Keratinocyte (primary cell): ENCODE measurements at regions not wholly inside any gene's neighbourhood (a gene's known extent, or its start where the extent isn't known, plus 50 kb on each side); places are given as distances from the start of the nearest gene placed in this dataset.

Experiments used
- DNase-seq: peaks from one replicate; pipeline ENCODE4 v3.0.0-alpha.2; 2011; ENCODE audit warnings: low read depth, missing footprints, low spot score
- FAIRE-seq: peaks from 2 replicates; lab custom pipeline; 2011; peaks lifted over from hg19 to GRCh38; lab: Jason Lieb, UNC
- H2AFZ ChIP-seq: 2 replicates; pipeline ENCODE4 v1.6.0; 2012; ENCODE audit warnings: low read length, control low read depth, inconsistent platforms; ENCODE audit not compliant: control insufficient read depth
- H3K27ac ChIP-seq: 2 replicates; pipeline ENCODE4 v1.5.1; 2011; ENCODE audit warnings: low read length; ENCODE audit not compliant: control insufficient read depth, insufficient read depth
- H3K27me3 ChIP-seq: 3 replicates; pipeline ENCODE4 v1.6.0; 2011; ENCODE audit warnings: low read length; ENCODE audit not compliant: control insufficient read depth, insufficient read depth; ENCODE audit errors: extremely low read depth
- H3K36me3 ChIP-seq, 2 experiments: 2 replicates in 1 of 2; 3 replicates in 1 of 2; pipeline ENCODE4 v1.5.1; 2011; ENCODE audit warnings: low read length in 2 of 2, mild to moderate bottlenecking in 1 of 2; ENCODE audit not compliant: control insufficient read depth in 2 of 2, insufficient read depth in 2 of 2; ENCODE audit errors: extremely low read depth in 1 of 2
- H3K4me1 ChIP-seq: 3 replicates; pipeline ENCODE4 v1.5.1; 2011; ENCODE audit warnings: low read length; ENCODE audit not compliant: control insufficient read depth, insufficient read depth; ENCODE audit errors: extremely low read depth
- H3K4me2 ChIP-seq: 3 replicates; pipeline ENCODE4 v1.6.0; 2011; ENCODE audit warnings: low read depth, low read length; ENCODE audit not compliant: control insufficient read depth, insufficient read depth; ENCODE audit errors: extremely low read depth
- H3K4me3 ChIP-seq, 3 experiments: fragments of 200-600 bp in 1 of 3; sonication (generic) in 1 of 3; 2 replicates in 2 of 3; 3 replicates in 1 of 3; pipeline ENCODE4 v1.5.1; 2011 to 2016; ENCODE audit warnings: low read length in 3 of 3, mild to moderate bottlenecking in 3 of 3, control low read depth in 2 of 3, inconsistent platforms in 1 of 3, low read depth in 1 of 3, mixed read lengths in 1 of 3, mixed run types in 1 of 3, moderate library complexity in 1 of 3; ENCODE audit not compliant: control insufficient read depth in 2 of 3, insufficient read depth in 2 of 3; ENCODE audit errors: extremely low read depth in 1 of 3
- H3K79me2 ChIP-seq: 2 replicates; pipeline ENCODE4 v1.6.0; 2012; ENCODE audit warnings: low read length; ENCODE audit not compliant: control insufficient read depth, insufficient read depth
- H3K9ac ChIP-seq: 3 replicates; pipeline ENCODE4 v1.6.0; 2011; ENCODE audit warnings: low read length; ENCODE audit not compliant: control insufficient read depth, insufficient read depth; ENCODE audit errors: extremely low read depth
- H3K9me1 ChIP-seq: 3 replicates; pipeline ENCODE4 v1.6.0; 2011; ENCODE audit warnings: low read length; ENCODE audit not compliant: control insufficient read depth, insufficient read depth; ENCODE audit errors: extremely low read depth
- H3K9me3 ChIP-seq: 2 replicates; pipeline ENCODE4 v1.5.1; 2012; ENCODE audit warnings: low read depth, low read length; ENCODE audit not compliant: control insufficient read depth
- H4K20me1 ChIP-seq: 3 replicates; pipeline ENCODE4 v1.6.0; 2011; ENCODE audit warnings: low read length; ENCODE audit not compliant: control insufficient read depth, insufficient read depth; ENCODE audit errors: extremely low read depth
- CTCF ChIP-seq, 3 experiments: IDR thresholded peaks in 1 of 3; conservative IDR thresholded peaks in 1 of 3; optimal IDR thresholded peaks in 1 of 3; 2 replicates in 2 of 3; 3 replicates in 1 of 3; pipeline versions ENCODE3 to v1.5.1; 2011; ENCODE audit warnings: low read length in 3 of 3, mild to moderate bottlenecking in 3 of 3, moderate library complexity in 2 of 3, control low read depth in 1 of 3, inconsistent platforms in 1 of 3; ENCODE audit not compliant: insufficient read depth in 2 of 3; ENCODE audit errors: extremely low read depth in 1 of 3
- EZH2 ChIP-seq: IDR thresholded peaks from one replicate; pipeline ENCODE4 v1.6.1; 2012; ENCODE audit warnings: inconsistent platforms, mild to moderate bottlenecking, low read length, moderate library complexity
- dilution Hi-C: fragments of 300-500 bp; cut with MboI; formaldehyde crosslinking; loops from one replicate; pipeline ENCODE4 v1.7.0; 2020; ENCODE audit warnings: low sequenced_read_pairs; ENCODE audit not compliant: extremely low pct_ligation_motif_present

- H3K4me2 ChIP-seq = no peak overlapping the region
- no peaks in the 10 kb centered on the region for H4K20me1 ChIP-seq
- no peaks in the 10 kb centered on the region for H3K9me3 ChIP-seq
- H3K79me2 ChIP-seq = no peaks in the 10 kb centered on the region
- no peak overlapping the region for H2AFZ ChIP-seq
- no peak overlapping the region for H3K4me3 ChIP-seq
- FAIRE-seq = no peak
- dilution Hi-C loops = no loop called here
- H3K9me1 ChIP-seq = no peaks in the 10 kb centered on the region
- no peak overlapping the region for H3K9ac ChIP-seq
- no peaks in the 10 kb centered on the region for H3K4me1 ChIP-seq
- DNase-seq = no peak
- TF ChIP-seq CTCF (optimal IDR thresholded peaks at IDR 0.05 in 1 of 3, IDR thresholded peaks at IDR 0.05 in 1 of 3, conservative IDR thresholded peaks at IDR 0.05 in 1 of 3; ENCODE audit: extremely low read depth in 1 of 3, insufficient read depth in 2 of 3, low read length in 3 of 3) = no peak
- no peak for TF ChIP-seq EZH2
- H3K27me3 ChIP-seq = no peaks in the 10 kb centered on the region
- H3K27ac ChIP-seq = no peak overlapping the region
- no peaks in the 10 kb centered on the region for H3K36me3 ChIP-seq
Observed at GRCh38 chr9:88605512-88606362, 70.8 kb downstream of the NXNL2 start.

GRCh38 chr9:88614359-88614758 lies 79.4 kb downstream of the NXNL2 start:
- Histone ChIP-seq H3K4me1 (no peaks in the 10 kb centered on the region), H3K9me3 (no peaks in the 10 kb centered on the region), H3K36me3 (no peaks in the 10 kb centered on the region), H4K20me1 (no peaks in the 10 kb centered on the region), H3K27ac (no peak overlapping the region), H2AFZ (no peak overlapping the region), H3K9me1 (no peaks in the 10 kb centered on the region), H3K79me2 (no peaks in the 10 kb centered on the region), H3K9ac (no peak overlapping the region), H3K27me3 (no peaks in the 10 kb centered on the region), H3K4me3 (no peak overlapping the region), H3K4me2 (no peak overlapping the region)
- no peak for TF ChIP-seq EZH2
- TF ChIP-seq CTCF (optimal IDR thresholded peaks at IDR 0.05 in 1 of 3, IDR thresholded peaks at IDR 0.05 in 1 of 3, conservative IDR thresholded peaks at IDR 0.05 in 1 of 3; ENCODE audit: extremely low read depth in 1 of 3, insufficient read depth in 2 of 3, low read length in 3 of 3) = no peak
- FAIRE-seq (no peak), DNase-seq (no peak)
- dilution Hi-C loops = no loop called here
